Endothelial cell of umbilical vein (primary cell): ENCODE measurements at regions not wholly inside any gene's neighbourhood (a gene's known extent, or its start where the extent isn't known, plus 50 kb on each side); places are given as distances from the start of the nearest gene placed in this dataset.
A peak's percentile ranks its signal among the peaks of the same experiment; 100 is the strongest.

Source experiments
- CTCF ChIP-seq, 2 donors: IDR thresholded peaks; 1 replicate in 1 of 2; 2 replicates in 1 of 2; pipeline ENCODE4 v1.5.1; 2011; ENCODE audit warnings: low read length in 2 of 2, mild to moderate bottlenecking in 2 of 2, moderate library complexity in 2 of 2, control low read depth in 1 of 2, inconsistent platforms in 1 of 2, low read depth in 1 of 2; ENCODE audit not compliant: insufficient read depth in 1 of 2; ENCODE audit errors: extremely low read depth in 1 of 2
- EZH2 ChIP-seq: IDR thresholded peaks from 2 replicates; pipeline ENCODE4 v1.6.1; 2012; ENCODE audit warnings: borderline replicate concordance, low read depth, mild to moderate bottlenecking, moderate library complexity, low read length, inconsistent platforms; ENCODE audit not compliant: severe bottlenecking
- FOS ChIP-seq: IDR thresholded peaks from 2 replicates; pipeline ENCODE4 v1.6.1; 2011; ENCODE audit warnings: mild to moderate bottlenecking, low read length, moderate library complexity, borderline replicate concordance; ENCODE audit not compliant: insufficient read depth
- GATA2 ChIP-seq: IDR thresholded peaks from 2 replicates; pipeline ENCODE4 v1.7.0; 2011; ENCODE audit warnings: low read depth, mild to moderate bottlenecking, moderate library complexity, mixed read lengths, low read length; ENCODE audit not compliant: insufficient read length, insufficient read depth
- MAX ChIP-seq: IDR thresholded peaks from 2 replicates; pipeline ENCODE4 v1.6.1; 2011; ENCODE audit not compliant: insufficient read depth, insufficient read length
- MYC ChIP-seq: IDR thresholded peaks from one replicate; pipeline ENCODE4 v1.6.1; 2011; ENCODE audit warnings: mild to moderate bottlenecking, low read depth, low read length
- POLR2A ChIP-seq: IDR thresholded peaks from 2 replicates; pipeline ENCODE4 v1.6.1; 2012; ENCODE audit warnings: low read depth, mild to moderate bottlenecking, control low read depth, low read length
- POLR2AphosphoS5 ChIP-seq: IDR thresholded peaks from 2 replicates; pipeline ENCODE4 v1.6.1; 2012; ENCODE audit warnings: low read depth, mild to moderate bottlenecking, control low read depth, low read length, moderate library complexity; ENCODE audit not compliant: insufficient read depth

- TF ChIP-seq CTCF (IDR thresholded peaks at IDR 0.05; ENCODE audit: extremely low read depth in 1 of 2, insufficient read depth in 1 of 2, low read depth in 1 of 2, low read length in 2 of 2) (no peak), POLR2A (no peak), EZH2 (no peak), GATA2 (peak; percentile 87), POLR2AphosphoS5 (no peak), MAX (no peak), FOS (peak; percentile 80), MYC (no peak)
These were observed 465.7 kb upstream of the RGMB start for GRCh38 chr5:98307811-98308210.
